Fibroblast of lung (primary cell): ENCODE measurements at regions not wholly inside any gene's neighbourhood (a gene's known extent, or its start where the extent isn't known, plus 50 kb on each side); places are given as distances from the start of the nearest gene placed in this dataset.

ENCODE experiments used
- DNase-seq, 2 donors: peaks; one replicate each; pipeline versions ENCODE4 v3.0.0 to v3.0.0-alpha.2; 2010; ENCODE audit warnings: low read depth in 2 of 2
- H2AFZ ChIP-seq: 2 replicates; pipeline ENCODE4 v1.5.1; 2012; ENCODE audit warnings: low read length, control low read depth, inconsistent platforms
- H3K27ac ChIP-seq: 2 replicates; pipeline ENCODE4 v1.5.1; 2011; ENCODE audit warnings: low read length, control low read depth; ENCODE audit not compliant: insufficient read depth
- H3K27me3 ChIP-seq: 2 replicates; pipeline ENCODE4 v1.5.1; 2011; ENCODE audit warnings: mild to moderate bottlenecking, low read length; ENCODE audit not compliant: control insufficient read depth, insufficient read depth
- H3K36me3 ChIP-seq: 2 replicates; pipeline ENCODE4 v1.5.1; 2011; ENCODE audit warnings: low read length; ENCODE audit not compliant: control insufficient read depth, insufficient read depth
- H3K4me1 ChIP-seq: 2 replicates; pipeline ENCODE4 v1.5.1; 2011; ENCODE audit warnings: low read length; ENCODE audit not compliant: control insufficient read depth, insufficient read depth; ENCODE audit errors: extremely low read depth
- H3K4me2 ChIP-seq: 2 replicates; pipeline ENCODE4 v1.5.1; 2011; ENCODE audit warnings: low read length, control low read depth; ENCODE audit not compliant: insufficient read depth; ENCODE audit errors: extremely low read depth
- H3K4me3 ChIP-seq, 4 experiments: fragments of 200-600 bp in 1 of 4; sonication (generic) in 1 of 4; replicated peaks in 1 of 4; 2 replicates each; pipeline ENCODE4 v1.5.1; 2011 to 2016; ENCODE audit warnings: low read length in 4 of 4, low read depth in 3 of 4, mild to moderate bottlenecking in 3 of 4, control low read depth in 2 of 4, inconsistent platforms in 1 of 4, mixed read lengths in 1 of 4; ENCODE audit not compliant: insufficient read depth in 1 of 4; ENCODE audit errors: control extremely low read depth in 1 of 4
- H3K79me2 ChIP-seq: 2 replicates; pipeline ENCODE4 v1.5.1; 2012; ENCODE audit warnings: mild to moderate bottlenecking, low read length, inconsistent platforms; ENCODE audit not compliant: control insufficient read depth, insufficient read depth
- H3K9ac ChIP-seq: 2 replicates; pipeline ENCODE4 v1.5.1; 2011; ENCODE audit warnings: mild to moderate bottlenecking, low read length, control low read depth; ENCODE audit not compliant: insufficient read depth
- H3K9me3 ChIP-seq: 2 replicates; pipeline ENCODE4 v1.5.1; 2012; ENCODE audit warnings: low read depth, low read length; ENCODE audit not compliant: control insufficient read depth, insufficient read depth
- H4K20me1 ChIP-seq: 2 replicates; pipeline ENCODE4 v1.5.1; 2011; ENCODE audit warnings: low read length; ENCODE audit not compliant: control insufficient read depth, insufficient read depth; ENCODE audit errors: extremely low read depth
- EZH2 ChIP-seq: IDR thresholded peaks from 2 replicates; pipeline ENCODE4 v1.5.1; 2012; ENCODE audit warnings: low read length, control low read depth, mild to moderate bottlenecking; ENCODE audit errors: missing control alignments
- TF ChIP-seq, protein P1 (sequence below), 2 donors: IDR thresholded peaks in 1 of 2; conservative IDR thresholded peaks in 1 of 2; 1 replicate in 1 of 2; 2 replicates in 1 of 2; pipeline ENCODE4 v1.5.1; 2011 to 2012; ENCODE audit warnings: low read length in 2 of 2, control low read depth in 1 of 2, inconsistent platforms in 1 of 2, low read depth in 1 of 2, mild to moderate bottlenecking in 1 of 2

DNA sequence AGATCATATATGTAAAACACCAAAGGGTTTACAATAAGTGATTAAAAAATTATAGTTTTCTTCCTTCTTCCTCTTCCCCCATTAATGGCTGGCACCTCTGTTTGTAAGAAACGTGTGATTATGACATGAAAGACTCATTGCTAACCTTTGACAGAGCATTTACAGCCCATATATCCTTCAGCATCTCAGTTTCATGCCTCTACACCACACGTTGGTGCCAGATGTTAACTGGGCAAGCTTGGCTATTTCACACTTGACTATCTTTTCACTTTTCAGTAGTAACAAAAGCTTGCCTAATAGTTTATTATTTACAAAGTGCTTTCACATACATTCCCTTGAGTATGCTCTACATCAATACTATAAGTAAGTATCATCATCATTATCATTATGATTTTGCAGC, 65.3 kb upstream of the C1QTNF7 start:
- Histone ChIP-seq H2AFZ (no peak overlapping the region), H3K36me3 (no peaks in the 10 kb centered on the region), H3K4me2 (no peak overlapping the region), H3K27ac (no peak overlapping the region), H3K4me3 (no peak overlapping the region), H4K20me1 (no peaks in the 10 kb centered on the region), H3K27me3 (no peaks in the 10 kb centered on the region), H3K9ac (no peak overlapping the region), H3K79me2 (no peaks in the 10 kb centered on the region), H3K4me1 (no peaks in the 10 kb centered on the region), H3K9me3 (no peaks in the 10 kb centered on the region)
- DNase-seq = no peak
- TF ChIP-seq, protein P1, sequence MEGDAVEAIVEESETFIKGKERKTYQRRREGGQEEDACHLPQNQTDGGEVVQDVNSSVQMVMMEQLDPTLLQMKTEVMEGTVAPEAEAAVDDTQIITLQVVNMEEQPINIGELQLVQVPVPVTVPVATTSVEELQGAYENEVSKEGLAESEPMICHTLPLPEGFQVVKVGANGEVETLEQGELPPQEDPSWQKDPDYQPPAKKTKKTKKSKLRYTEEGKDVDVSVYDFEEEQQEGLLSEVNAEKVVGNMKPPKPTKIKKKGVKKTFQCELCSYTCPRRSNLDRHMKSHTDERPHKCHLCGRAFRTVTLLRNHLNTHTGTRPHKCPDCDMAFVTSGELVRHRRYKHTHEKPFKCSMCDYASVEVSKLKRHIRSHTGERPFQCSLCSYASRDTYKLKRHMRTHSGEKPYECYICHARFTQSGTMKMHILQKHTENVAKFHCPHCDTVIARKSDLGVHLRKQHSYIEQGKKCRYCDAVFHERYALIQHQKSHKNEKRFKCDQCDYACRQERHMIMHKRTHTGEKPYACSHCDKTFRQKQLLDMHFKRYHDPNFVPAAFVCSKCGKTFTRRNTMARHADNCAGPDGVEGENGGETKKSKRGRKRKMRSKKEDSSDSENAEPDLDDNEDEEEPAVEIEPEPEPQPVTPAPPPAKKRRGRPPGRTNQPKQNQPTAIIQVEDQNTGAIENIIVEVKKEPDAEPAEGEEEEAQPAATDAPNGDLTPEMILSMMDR (conservative IDR thresholded peaks at IDR 0.05 in 1 of 2, IDR thresholded peaks at IDR 0.05 in 1 of 2; ENCODE audit: low read depth in 1 of 2, low read length in 2 of 2) = no peak
- no peak for TF ChIP-seq EZH2

DNA sequence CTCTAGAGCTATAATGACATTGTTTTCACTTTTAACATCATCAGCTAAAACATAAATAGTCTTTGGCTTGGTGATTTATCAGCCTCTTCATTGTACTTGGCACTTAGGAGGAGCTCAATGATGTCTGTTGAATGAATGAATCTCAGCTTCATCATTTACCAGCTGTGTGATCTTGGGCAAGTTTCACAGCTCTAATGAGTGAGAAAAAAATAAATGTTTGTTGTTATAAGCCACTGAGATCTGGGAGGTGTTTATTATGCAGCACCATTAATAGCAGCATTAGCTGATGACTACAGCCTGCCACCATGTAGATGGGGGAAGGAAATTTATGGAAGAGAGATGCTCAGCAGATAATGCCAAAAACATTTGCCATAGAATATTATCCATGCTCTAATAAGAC, 63.6 kb upstream of the C1QTNF7 start:
- no peaks in the 10 kb centered on the region for H4K20me1 ChIP-seq
- no peak overlapping the region for H3K4me3 ChIP-seq
- no peaks in the 10 kb centered on the region for H3K9me3 ChIP-seq
- no peak for DNase-seq
- no peaks in the 10 kb centered on the region for H3K27me3 ChIP-seq
- H3K9ac ChIP-seq = no peak overlapping the region
- H3K27ac ChIP-seq = no peak overlapping the region
- H2AFZ ChIP-seq = no peak overlapping the region
- TF ChIP-seq, protein P1 (conservative IDR thresholded peaks at IDR 0.05 in 1 of 2, IDR thresholded peaks at IDR 0.05 in 1 of 2; ENCODE audit: low read depth in 1 of 2, low read length in 2 of 2) = no peak
- TF ChIP-seq EZH2 = no peak
- no peak overlapping the region for H3K4me2 ChIP-seq
- H3K36me3 ChIP-seq = no peaks in the 10 kb centered on the region
- H3K4me1 ChIP-seq = no peaks in the 10 kb centered on the region
- H3K79me2 ChIP-seq = no peaks in the 10 kb centered on the region

DNA sequence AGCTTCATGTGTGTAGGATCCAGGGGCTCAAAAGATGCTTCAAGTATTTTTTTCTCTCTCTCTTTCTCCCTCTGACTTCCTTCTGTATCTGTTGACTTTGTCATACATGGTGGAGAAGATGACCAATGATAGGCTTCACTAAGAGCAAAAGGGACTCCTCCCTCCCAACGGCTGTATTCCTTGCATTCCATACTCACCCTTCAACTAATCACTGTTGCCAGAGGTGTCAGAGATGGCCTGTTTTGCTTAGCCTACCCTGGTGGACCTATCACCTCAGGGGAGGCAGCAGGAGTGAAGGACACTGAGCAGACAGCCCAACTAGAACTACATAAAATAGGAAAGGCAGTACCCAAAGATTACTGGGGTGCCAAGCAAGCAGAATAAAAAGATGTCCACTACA, 62.2 kb upstream of the C1QTNF7 start:
- Histone ChIP-seq H3K27me3 (no peaks in the 10 kb centered on the region), H3K27ac (no peak overlapping the region), H3K79me2 (no peaks in the 10 kb centered on the region), H3K4me2 (no peak overlapping the region), H3K36me3 (no peaks in the 10 kb centered on the region), H3K4me1 (no peaks in the 10 kb centered on the region), H4K20me1 (no peaks in the 10 kb centered on the region), H3K9me3 (no peaks in the 10 kb centered on the region), H3K9ac (no peak overlapping the region), H2AFZ (no peak overlapping the region), H3K4me3 (no peak overlapping the region)
- TF ChIP-seq, protein P1 (conservative IDR thresholded peaks at IDR 0.05 in 1 of 2, IDR thresholded peaks at IDR 0.05 in 1 of 2; ENCODE audit: low read depth in 1 of 2, low read length in 2 of 2) = no peak
- TF ChIP-seq EZH2 = no peak
- no peak for DNase-seq
